ENCODE measurements at regions not wholly inside any gene's neighbourhood (a gene's known extent, or its start where the extent isn't known, plus 50 kb on each side); places are given as distances from the start of the nearest gene placed in this dataset.
"Not testable (repeated sequence)": the region's sequence is repeated elsewhere in the genome, so short reads cannot be mapped to it uniquely, and the experiment has no call there.

GRCh38 chr9:31326883-31327282 lies 1057.6 kb upstream of the ACO1 start:
- H3K4me3 ChIP-seq; H3K4me1 ChIP-seq (replicated peaks in 1 of 2); ATAC-seq (replicated peaks in 6 of 8); H3K27ac ChIP-seq; in situ Hi-C loops (cut with MboI; ENCODE audit: low pct_unique_long_range_greater_than_20kb in 2 of 9, low sequenced_read_pairs in 9 of 9, unreplicated experiment in 9 of 9): not testable (repeated sequence)
- WGBS, 10 experiments = 49 to 100% (median 76%) methylated on average over 3 to 12 of the region's 12 CpGs; no CpG with 5 or more reads in 6 of the 10 experiments

DNA sequence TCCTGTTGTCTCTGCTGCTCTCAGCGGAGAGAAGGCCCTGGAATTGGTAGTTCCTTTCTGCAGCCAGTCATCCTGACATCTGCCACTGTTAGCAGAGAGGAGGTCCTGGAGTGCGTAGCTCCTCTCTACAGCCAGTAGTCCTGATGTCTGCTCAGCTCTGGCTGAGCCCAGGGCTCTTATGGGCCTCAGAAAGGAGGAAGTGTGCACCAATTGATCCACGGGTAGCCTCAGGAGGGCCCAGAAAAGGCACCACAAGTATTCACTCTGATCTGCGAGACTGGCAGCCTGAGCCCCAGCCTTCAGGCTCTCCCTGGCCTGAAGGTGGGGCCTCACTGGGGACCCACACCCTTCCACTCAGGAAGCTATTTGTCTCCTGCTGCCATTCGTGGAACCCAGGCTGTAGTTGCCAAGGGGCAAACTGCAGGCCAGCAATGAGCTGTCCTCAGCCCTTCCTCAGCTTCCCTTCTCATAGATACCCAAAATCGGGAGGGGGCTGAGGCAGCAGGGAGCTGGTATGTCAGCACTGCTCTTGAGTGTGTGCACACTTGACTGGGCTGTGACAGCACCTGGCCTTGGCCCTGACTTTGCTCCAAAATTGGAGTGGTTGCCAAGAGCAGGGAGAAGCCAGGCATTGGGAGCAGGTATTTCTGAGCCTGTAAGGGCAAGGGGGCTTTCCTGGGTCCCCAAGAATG lies 1049.5 kb upstream of the ACO1 start:
- WGBS, 10 experiments = 0 to 82% (median 56%) methylated on average over 1 to 5 of the region's 6 CpGs; no CpG with 5 or more reads in 4 of the 10 experiments
- ATAC-seq (replicated peaks in 6 of 8) = no peak

DNA sequence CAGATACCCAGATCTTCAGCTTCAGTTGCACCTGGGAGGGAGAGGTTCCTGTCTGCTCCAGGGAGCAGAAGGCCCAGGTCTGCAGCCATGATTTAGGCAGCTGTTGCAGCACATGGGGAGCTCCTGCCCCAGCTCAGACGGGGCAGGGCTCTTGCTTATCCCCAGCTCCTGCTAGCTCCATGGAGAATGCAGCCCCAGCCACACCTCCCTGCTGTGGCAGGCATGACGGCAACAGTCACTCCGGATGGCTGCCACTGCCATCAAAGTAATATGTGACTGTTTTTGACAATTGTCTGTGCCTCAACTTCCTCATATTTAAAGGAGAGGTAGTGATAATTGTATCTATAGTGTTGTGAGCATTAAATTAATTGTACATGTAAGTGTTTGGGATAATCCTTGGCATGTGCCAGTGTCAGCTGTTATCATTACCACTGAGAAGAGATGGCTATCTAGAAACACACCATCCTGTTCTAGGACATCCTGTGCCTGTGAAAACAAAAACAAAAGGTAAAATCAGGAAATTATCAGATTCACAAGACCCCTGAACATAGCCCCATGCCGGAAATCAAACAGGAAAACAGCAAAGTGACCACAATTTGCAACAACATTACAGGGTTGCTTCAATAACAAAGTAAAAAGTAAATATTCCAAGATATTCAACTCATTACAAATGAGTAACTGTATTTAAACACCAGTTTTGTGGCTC lies 1048.8 kb upstream of the ACO1 start:
- Histone ChIP-seq H3K4me1 (replicated peaks in 1 of 2) (no peaks in the 10 kb centered on the region), H3K4me3 (no peak overlapping the region), H3K27ac (no peak overlapping the region)
- in situ Hi-C loops (cut with MboI; ENCODE audit: low pct_unique_long_range_greater_than_20kb in 2 of 9, low sequenced_read_pairs in 9 of 9, unreplicated experiment in 9 of 9) = no loop called here
- ATAC-seq (replicated peaks in 6 of 8) = no peak
- WGBS, 10 experiments = 0 to 100% (median 60%) methylated on average over 1 to 2 of the region's 4 CpGs; no CpG with 5 or more reads in 1 of the 10 experiments

More for the DNA sequence above, 1049.5 kb upstream of the ACO1 start:
- Histone ChIP-seq H3K4me1 (replicated peaks in 1 of 2) (no peaks in the 10 kb centered on the region), H3K4me3 (no peak overlapping the region), H3K27ac (no peak overlapping the region)
- in situ Hi-C loops (cut with MboI; ENCODE audit: low pct_unique_long_range_greater_than_20kb in 2 of 9, low sequenced_read_pairs in 9 of 9, unreplicated experiment in 9 of 9) = no loop called here

- in situ Hi-C loops (cut with MboI; ENCODE audit: low pct_unique_long_range_greater_than_20kb in 2 of 9, low sequenced_read_pairs in 9 of 9, unreplicated experiment in 9 of 9) = no loop called here
- 0 to 93% (median 61%) methylated on average over 1 of the region's 1 CpG; no CpG with 5 or more reads in 2 of the 10 experiments for WGBS, 10 experiments
- no peak overlapping the region for H3K4me3 ChIP-seq
- H3K27ac ChIP-seq = no peak overlapping the region
- H3K4me1 ChIP-seq (replicated peaks in 1 of 2) = no peaks in the 10 kb centered on the region
- ATAC-seq (replicated peaks in 6 of 8) = no peak
These were observed 1048.1 kb upstream of the ACO1 start for GRCh38 chr9:31336386-31336785.

- Histone ChIP-seq H3K4me3 (no peak overlapping the region), H3K27ac (no peak overlapping the region), H3K4me1 (replicated peaks in 1 of 2) (no peaks in the 10 kb centered on the region)
- no peak for ATAC-seq (replicated peaks in 6 of 8)
- 0 to 100% (median 100%) methylated on average over 1 of the region's 1 CpG; no CpG with 5 or more reads in 1 of the 10 experiments for WGBS, 10 experiments
- in situ Hi-C loops (cut with MboI; ENCODE audit: low pct_unique_long_range_greater_than_20kb in 2 of 9, low sequenced_read_pairs in 9 of 9, unreplicated experiment in 9 of 9) = no loop called here
These were observed 1047.6 kb upstream of the ACO1 start for GRCh38 chr9:31336841-31337240.

- in situ Hi-C loops (cut with MboI; ENCODE audit: low pct_unique_long_range_greater_than_20kb in 2 of 9, low sequenced_read_pairs in 9 of 9, unreplicated experiment in 9 of 9) = no loop called here
- no peak overlapping the region for H3K27ac ChIP-seq
- no peaks in the 10 kb centered on the region for H3K4me1 ChIP-seq (replicated peaks in 1 of 2)
- no peak for ATAC-seq (replicated peaks in 6 of 8)
- no peak overlapping the region for H3K4me3 ChIP-seq
- 0 to 93% (median 72%) methylated on average over 2 to 6 of the region's 6 CpGs for WGBS, 10 experiments
These were observed 1037.3 kb upstream of the ACO1 start for GRCh38 chr9:31347082-31347617.

DNA sequence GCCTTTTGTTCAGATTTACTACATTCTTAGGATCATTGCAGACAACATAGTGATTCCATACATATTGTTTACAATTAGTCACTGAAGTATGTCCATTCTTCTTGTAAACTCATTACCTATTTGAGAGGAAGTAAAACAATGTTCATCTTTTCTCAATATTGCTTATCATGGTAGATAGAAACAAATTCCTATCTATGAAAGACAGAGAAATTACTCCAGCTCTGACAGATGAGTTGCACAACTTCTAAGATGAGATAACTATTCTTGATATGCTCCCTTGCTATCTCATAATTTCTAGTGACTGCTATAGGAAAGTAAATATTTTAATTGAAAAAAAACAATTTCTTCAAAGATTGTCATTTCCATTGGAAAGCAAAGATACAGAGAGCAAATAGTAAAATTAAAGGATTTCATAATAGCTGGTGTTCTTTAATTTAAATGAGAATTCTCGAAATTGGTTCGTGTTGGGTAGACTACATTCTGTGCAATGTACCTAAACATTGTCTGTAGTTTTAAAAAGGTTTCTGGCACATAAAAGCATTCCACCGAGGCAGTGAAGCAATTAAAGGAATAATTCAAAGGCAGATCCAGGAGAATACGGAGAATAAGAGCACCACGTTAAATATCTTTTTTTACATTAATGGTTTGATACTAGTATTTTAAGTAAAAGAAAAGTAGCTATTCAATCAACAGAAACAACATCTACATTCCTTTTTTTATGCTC lies 1029.1 kb upstream of the ACO1 start:
- no peak for ATAC-seq (replicated peaks in 6 of 8)
- Histone ChIP-seq H3K4me3 (no peak overlapping the region), H3K4me1 (replicated peaks in 1 of 2) (peaks cover 0 to 9% of the 10 kb centered on the region in 2 donors), H3K27ac (no peak overlapping the region)
- in situ Hi-C loops (cut with MboI; ENCODE audit: low pct_unique_long_range_greater_than_20kb in 2 of 9, low sequenced_read_pairs in 9 of 9, unreplicated experiment in 9 of 9) = loop anchor here in 1 of 9 experiments (25.0 kb wide), 2 partner anchors 93 to 107 kb away; no protein-coding TSS in a partner anchor
- 0 to 95% (median 58%) methylated on average over 2 to 5 of the region's 5 CpGs for WGBS, 10 experiments

- peak in 2 of 8 experiments; percentile 47 to 49 for ATAC-seq (replicated peaks in 6 of 8)
- in situ Hi-C loops (cut with MboI; ENCODE audit: low pct_unique_long_range_greater_than_20kb in 2 of 9, low sequenced_read_pairs in 9 of 9, unreplicated experiment in 9 of 9) = loop anchor here in 1 of 9 experiments (25.0 kb wide), 2 partner anchors 94 to 106 kb away; no protein-coding TSS in a partner anchor
- Histone ChIP-seq H3K27ac (no peak overlapping the region), H3K4me3 (no peak overlapping the region), H3K4me1 (replicated peaks in 1 of 2) (peaks cover 0 to 9% of the 10 kb centered on the region in 2 donors)
These were observed 1028.5 kb upstream of the ACO1 start for GRCh38 chr9:31355965-31356364.

- no peak for ATAC-seq (replicated peaks in 6 of 8)
- Histone ChIP-seq H3K4me3 (no peak overlapping the region), H3K4me1 (replicated peaks in 1 of 2) (peaks cover 0 to 9% of the 10 kb centered on the region in 2 donors), H3K27ac (no peak overlapping the region)
- in situ Hi-C loops (cut with MboI; ENCODE audit: low pct_unique_long_range_greater_than_20kb in 2 of 9, low sequenced_read_pairs in 9 of 9, unreplicated experiment in 9 of 9) = loop anchor here in 1 of 9 experiments (25.0 kb wide), 2 partner anchors 97 to 103 kb away; no protein-coding TSS in a partner anchor
These were observed 1025.4 kb upstream of the ACO1 start for GRCh38 chr9:31359071-31359470.

DNA sequence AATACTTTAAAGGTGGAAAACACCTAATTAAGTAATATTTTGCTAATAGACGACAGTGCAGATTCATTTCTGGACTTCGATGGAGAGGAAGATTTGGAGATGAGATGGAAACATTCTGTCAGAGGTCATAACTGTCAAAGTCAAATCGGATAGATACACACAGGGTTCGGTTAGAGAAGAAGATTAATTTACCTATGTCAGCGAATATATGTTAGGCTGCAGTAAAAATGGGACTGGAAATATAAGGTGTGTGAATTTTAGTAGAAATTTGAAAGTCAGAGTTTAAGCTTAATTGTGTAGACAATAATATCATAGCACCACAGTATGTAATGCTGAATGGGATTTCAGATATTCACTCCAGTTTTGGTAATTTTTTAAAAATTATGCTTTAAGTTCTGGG lies 1020.3 kb upstream of the ACO1 start:
- Histone ChIP-seq H3K4me3 (no peak overlapping the region), H3K27ac (no peak overlapping the region), H3K4me1 (replicated peaks in 1 of 2) (no peaks in the 10 kb centered on the region)
- ATAC-seq (replicated peaks in 6 of 8) = no peak
- in situ Hi-C loops (cut with MboI; ENCODE audit: low pct_unique_long_range_greater_than_20kb in 2 of 9, low sequenced_read_pairs in 9 of 9, unreplicated experiment in 9 of 9) = loop anchor here in 1 of 9 experiments (25.0 kb wide), 2 partner anchors 98 to 102 kb away; no protein-coding TSS in a partner anchor
- WGBS, 10 experiments = 5 to 98% (median 50%) methylated on average over 2 to 5 of the region's 5 CpGs

GRCh38 chr9:31372799-31373587 lies 1011.5 kb upstream of the ACO1 start:
- Histone ChIP-seq H3K4me3 (no peak overlapping the region), H3K27ac (no peak overlapping the region), H3K4me1 (replicated peaks in 1 of 2) (peaks cover 0 to 6% of the 10 kb centered on the region in 2 donors)
- 2 to 95% (median 67%) methylated on average over 2 to 7 of the region's 7 CpGs; no CpG with 5 or more reads in 1 of the 10 experiments for WGBS, 10 experiments
- in situ Hi-C loops (cut with MboI; ENCODE audit: low pct_unique_long_range_greater_than_20kb in 2 of 9, low sequenced_read_pairs in 9 of 9, unreplicated experiment in 9 of 9) = loop anchor here in 1 of 9 experiments (25.0 kb wide), 2 partner anchors 89 to 111 kb away; no protein-coding TSS in a partner anchor
- peak in 4 of 8 experiments; percentile 18 to 70 (median 52) for ATAC-seq (replicated peaks in 6 of 8)

DNA sequence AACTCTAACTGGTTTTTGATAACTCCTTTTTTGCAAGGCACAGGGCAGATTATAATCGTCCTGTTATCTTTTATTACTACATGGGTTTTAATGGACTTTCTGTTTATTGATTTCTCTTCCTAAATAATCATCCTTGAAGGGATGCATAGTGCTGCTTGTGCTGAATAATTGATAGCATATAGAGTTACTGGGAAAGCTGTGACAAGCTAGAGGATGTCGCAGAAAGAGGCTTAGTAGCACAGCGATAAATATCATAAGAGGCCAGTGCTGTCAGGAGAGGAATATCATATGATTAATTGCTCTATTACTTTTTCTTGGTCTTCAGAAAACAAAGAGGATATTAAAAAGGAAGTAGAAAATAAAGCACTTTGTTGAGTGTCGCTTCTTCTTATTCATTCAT lies 1007.1 kb upstream of the ACO1 start:
- ATAC-seq (replicated peaks in 6 of 8) = peak in 5 of 8 experiments; percentile 51 to 96 (median 88)
- WGBS, 10 experiments = 11 to 93% (median 58%) methylated on average over 1 to 4 of the region's 4 CpGs
- H3K27ac ChIP-seq = no peak overlapping the region
- H3K4me3 ChIP-seq = no peak overlapping the region
- peaks cover 0 to 7% of the 10 kb centered on the region in 2 donors for H3K4me1 ChIP-seq (replicated peaks in 1 of 2)
- in situ Hi-C loops (cut with MboI; ENCODE audit: low pct_unique_long_range_greater_than_20kb in 2 of 9, low sequenced_read_pairs in 9 of 9, unreplicated experiment in 9 of 9) = no loop called here

Measured in motor neuron (in vitro differentiated cells).